ENCODE measurements at regions not wholly inside any gene's neighbourhood (a gene's known extent, or its start where the extent isn't known, plus 50 kb on each side); places are given as distances from the start of the nearest gene placed in this dataset.

DNA sequence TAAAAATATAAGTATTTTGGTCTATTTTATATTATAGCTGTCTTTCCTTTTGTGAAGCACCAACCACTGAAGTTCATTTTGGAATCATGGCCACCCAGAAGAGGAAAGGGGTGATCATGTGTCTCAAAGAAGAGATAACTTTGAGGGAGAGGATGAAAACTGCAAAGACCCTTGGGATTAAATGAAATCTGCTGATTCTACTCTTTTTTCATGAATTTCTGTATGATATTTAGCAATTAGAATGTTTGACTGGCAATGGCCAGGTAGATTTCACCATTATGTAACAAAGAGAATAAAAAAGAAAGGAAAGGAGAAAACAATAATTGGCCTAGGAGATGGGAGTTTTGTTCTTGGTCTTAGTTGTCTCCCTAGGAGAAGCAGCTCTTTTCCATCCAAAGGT lies 350.8 kb downstream of the EMP1 start:
- TF ChIP-seq, protein P1, sequence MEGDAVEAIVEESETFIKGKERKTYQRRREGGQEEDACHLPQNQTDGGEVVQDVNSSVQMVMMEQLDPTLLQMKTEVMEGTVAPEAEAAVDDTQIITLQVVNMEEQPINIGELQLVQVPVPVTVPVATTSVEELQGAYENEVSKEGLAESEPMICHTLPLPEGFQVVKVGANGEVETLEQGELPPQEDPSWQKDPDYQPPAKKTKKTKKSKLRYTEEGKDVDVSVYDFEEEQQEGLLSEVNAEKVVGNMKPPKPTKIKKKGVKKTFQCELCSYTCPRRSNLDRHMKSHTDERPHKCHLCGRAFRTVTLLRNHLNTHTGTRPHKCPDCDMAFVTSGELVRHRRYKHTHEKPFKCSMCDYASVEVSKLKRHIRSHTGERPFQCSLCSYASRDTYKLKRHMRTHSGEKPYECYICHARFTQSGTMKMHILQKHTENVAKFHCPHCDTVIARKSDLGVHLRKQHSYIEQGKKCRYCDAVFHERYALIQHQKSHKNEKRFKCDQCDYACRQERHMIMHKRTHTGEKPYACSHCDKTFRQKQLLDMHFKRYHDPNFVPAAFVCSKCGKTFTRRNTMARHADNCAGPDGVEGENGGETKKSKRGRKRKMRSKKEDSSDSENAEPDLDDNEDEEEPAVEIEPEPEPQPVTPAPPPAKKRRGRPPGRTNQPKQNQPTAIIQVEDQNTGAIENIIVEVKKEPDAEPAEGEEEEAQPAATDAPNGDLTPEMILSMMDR (IDR thresholded peaks at IDR 0.05; ENCODE audit: insufficient read depth, low read length), result no peak
- TF ChIP-seq GABPA (IDR thresholded peaks at IDR 0.05; ENCODE audit: low read depth) (no peak), POLR2AphosphoS5 (IDR thresholded peaks at IDR 0.05; ENCODE audit: low read depth) (no peak)
